Fibroblast of skin of scalp (primary cell): ENCODE measurements at regions not wholly inside any gene's neighbourhood (a gene's known extent, or its start where the extent isn't known, plus 50 kb on each side); places are given as distances from the start of the nearest gene placed in this dataset.
"Not testable (repeated sequence)": the region's sequence is repeated elsewhere in the genome, so short reads cannot be mapped to it uniquely, and the experiment has no call there.

ENCODE experiments used
- DNase-seq: peaks from one replicate; pipeline ENCODE4 v3.0.0-alpha.2; 2013

DNA sequence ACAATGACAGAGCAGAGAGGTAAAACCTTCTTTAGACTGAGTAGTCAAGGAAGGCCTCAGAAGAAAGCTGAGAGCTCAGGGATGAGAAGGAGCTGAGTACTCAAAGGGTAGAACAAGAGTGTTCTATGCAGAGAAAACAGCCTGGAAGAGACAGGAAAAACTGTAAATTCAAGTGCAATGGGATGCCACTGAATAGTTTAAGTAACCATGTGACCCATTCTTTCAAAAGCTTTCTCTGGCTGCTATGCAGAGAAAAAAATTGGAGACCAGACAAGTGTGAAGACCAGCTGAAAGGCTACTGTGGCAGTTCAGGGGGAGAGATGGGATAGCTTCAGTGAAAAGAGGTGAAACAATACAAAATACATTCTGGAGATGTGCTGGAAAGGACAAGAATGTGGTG, 61.3 kb upstream of the RNF38 start:
- no peak for DNase-seq

GRCh38 chr9:36458430-36458915, 58.4 kb upstream of the RNF38 start:
- not testable (repeated sequence) for DNase-seq

DNA sequence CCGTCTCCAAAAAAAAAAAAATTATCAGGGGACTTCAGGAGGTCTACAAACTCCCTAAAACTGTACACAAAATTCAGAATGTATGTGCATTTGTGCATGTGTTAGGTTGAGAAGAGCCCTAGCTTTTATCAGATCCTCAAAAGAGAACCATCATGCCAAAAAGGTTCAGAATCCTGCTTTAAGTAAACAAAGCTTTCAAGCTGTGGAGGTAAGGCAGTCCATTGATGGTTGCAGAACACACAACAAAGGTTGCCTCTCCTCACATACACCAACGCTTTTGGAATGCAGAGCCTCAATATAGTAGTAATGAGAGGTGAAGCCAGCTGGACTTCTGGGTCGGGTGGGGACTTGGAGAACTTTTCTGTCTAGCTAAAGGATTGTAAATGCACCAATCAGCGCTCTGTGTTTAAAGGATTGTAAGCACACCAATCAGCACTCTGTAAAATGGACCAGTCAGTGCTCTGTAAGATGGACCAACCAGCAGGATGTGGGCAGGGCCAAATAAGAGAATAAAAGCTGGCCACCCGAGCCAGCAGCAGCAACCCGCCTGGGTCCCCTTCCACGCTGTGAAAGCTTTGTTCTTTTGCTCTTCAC, 57.9 kb upstream of the RNF38 start:
- no peak for DNase-seq

DNA sequence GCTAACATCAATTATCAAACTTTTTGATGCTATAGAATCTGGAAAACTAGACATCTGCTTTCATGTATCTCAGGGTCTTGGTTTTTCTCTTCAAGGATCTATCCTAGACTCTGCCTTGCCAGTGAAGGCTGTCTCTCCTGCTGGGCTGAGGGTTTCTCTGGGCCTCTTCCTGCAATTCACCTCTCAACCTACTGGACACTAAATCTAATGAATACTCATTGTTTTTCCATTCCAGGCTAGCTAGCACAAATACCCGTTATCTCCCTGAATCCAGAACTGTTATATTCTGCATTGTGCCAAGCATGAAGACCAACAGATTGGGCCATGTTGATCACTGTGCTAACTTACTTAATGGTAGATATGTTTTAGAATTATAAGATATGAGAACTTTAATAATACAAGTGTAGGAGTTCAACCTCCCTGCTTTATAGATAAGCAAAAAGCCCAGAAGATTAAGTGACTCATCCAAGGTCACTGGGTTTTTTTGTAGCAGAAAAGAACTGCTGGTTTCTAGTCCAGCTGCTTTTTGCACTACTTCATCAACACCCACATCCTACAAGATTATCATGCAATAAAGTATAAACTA, 56.5 kb upstream of the RNF38 start:
- no peak for DNase-seq

DNA sequence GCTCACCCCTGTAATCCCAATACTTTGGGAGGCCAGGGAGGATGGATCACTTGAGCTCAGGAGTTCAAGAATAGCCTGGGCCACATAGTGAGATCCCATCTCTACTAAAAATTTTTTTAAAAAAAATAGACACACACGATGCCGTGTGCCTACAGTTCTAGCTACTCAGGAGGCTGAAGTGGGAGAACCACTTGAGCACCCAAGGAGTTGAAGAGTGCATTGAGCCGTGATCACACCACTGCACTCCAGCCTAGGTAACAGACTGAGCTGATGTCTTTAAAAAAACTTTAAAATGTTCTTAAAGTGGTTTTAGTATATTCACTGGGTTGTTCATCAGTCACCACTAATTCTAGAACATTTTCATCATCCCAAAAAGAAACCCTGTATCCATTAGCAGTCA, 51.9 kb upstream of the RNF38 start:
- DNase-seq = no peak

DNA sequence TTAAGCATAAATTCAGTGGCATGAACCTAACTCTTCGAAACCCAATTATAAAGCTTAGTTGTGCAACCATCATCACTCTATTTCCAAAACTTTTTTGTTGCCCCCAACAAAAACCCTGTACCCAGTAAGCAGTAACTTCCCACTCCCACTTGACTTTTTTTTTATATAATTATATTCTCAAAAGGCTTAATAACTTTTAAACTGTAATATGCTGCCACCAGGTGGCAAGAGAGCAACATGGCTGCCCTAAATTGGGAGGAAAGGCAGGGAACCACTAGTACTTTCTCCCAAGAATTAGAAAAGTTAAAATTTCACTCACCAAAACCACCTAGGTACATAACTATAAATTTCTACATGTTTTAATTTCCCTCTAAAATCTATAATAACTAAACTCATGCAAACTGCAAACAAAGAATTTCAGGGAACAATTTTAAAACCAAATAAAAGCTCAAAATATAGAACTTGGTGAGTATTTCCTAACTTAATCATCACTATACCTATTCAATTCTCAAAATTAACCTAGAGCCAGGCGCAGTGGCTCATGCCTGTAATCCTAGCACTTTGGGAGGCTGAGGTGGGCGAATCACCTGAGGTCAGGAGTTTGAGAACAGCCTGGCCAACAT, 50.2 kb upstream of the RNF38 start:
- peak; percentile 50 for DNase-seq
